ENCODE measurements at regions not wholly inside any gene's neighbourhood (a gene's known extent, or its start where the extent isn't known, plus 50 kb on each side); places are given as distances from the start of the nearest gene placed in this dataset.

GRCh38 chr2:185608799-185609198 is 129.8 kb upstream of the FSIP2 start:
- ChIA-PET POLR2A (interaction anchor here (0.7 kb wide), 1 partner anchor 1746 kb away, joined by 3 read pairs; no protein-coding TSS in a partner anchor), CTCF (ENCODE audit: unreplicated experiment) (no interaction called here)
- DNase-seq (ENCODE audit: low spot score) = peak; percentile 0
- Histone ChIP-seq H3K4me2 (ENCODE audit: low read length) (no peak overlapping the region), H3K36me3 (ENCODE audit: insufficient read depth, low read length) (no peaks in the 10 kb centered on the region), H3K27ac (ENCODE audit: low read depth, low read length, poor library complexity, severe bottlenecking) (no peak overlapping the region), H3K9me3 (ENCODE audit: low read length) (no peaks in the 10 kb centered on the region), H3K4me3 (ENCODE audit: low read depth, low read length, poor library complexity, severe bottlenecking) (no peak overlapping the region), H2AFZ (ENCODE audit: low read length) (no peak overlapping the region), H3K79me2 (ENCODE audit: insufficient read depth, low read depth, low read length) (no peaks in the 10 kb centered on the region), H4K20me1 (ENCODE audit: insufficient read depth, low read length) (no peaks in the 10 kb centered on the region), H3K9me2 (ENCODE audit: insufficient read depth, low read length) (no peaks in the 10 kb centered on the region), H3K4me1 (ENCODE audit: insufficient read depth, low read length, poor library complexity, severe bottlenecking) (no peaks in the 10 kb centered on the region)
- BruUV-seq (replicated peaks) = no TSS peak
- intact Hi-C loops (cut with micrococcal nuclease; ENCODE audit: unreplicated experiment) = no loop called here
- TF ChIP-seq EZH2phosphoT487 (IDR thresholded peaks at IDR 0.05; ENCODE audit: borderline replicate concordance, low read depth, low read length) (no peak), CTCF (conservative IDR thresholded peaks at IDR 0.05; ENCODE audit: low read length) (0 out of 2 replicates have a peak, but pooled peaks have one; percentile 25)

GRCh38 chr2:185610301-185610700 is 128.3 kb upstream of the FSIP2 start:
- Histone ChIP-seq H3K36me3 (ENCODE audit: insufficient read depth, low read length) (no peaks in the 10 kb centered on the region), H3K9me2 (ENCODE audit: insufficient read depth, low read length) (no peaks in the 10 kb centered on the region), H3K27ac (ENCODE audit: low read depth, low read length, poor library complexity, severe bottlenecking) (no peak overlapping the region), H3K4me3 (ENCODE audit: low read depth, low read length, poor library complexity, severe bottlenecking) (no peak overlapping the region), H2AFZ (ENCODE audit: low read length) (no peak overlapping the region), H3K4me1 (ENCODE audit: insufficient read depth, low read length, poor library complexity, severe bottlenecking) (no peaks in the 10 kb centered on the region), H3K4me2 (ENCODE audit: low read length) (no peak overlapping the region), H3K9me3 (ENCODE audit: low read length) (no peaks in the 10 kb centered on the region), H4K20me1 (ENCODE audit: insufficient read depth, low read length) (no peaks in the 10 kb centered on the region), H3K79me2 (ENCODE audit: insufficient read depth, low read depth, low read length) (no peaks in the 10 kb centered on the region)
- no TSS peak for BruUV-seq (replicated peaks)
- DNase-seq (ENCODE audit: low spot score) = no peak
- ChIA-PET CTCF (ENCODE audit: unreplicated experiment) (no interaction called here), POLR2A (no interaction called here)
- intact Hi-C loops (cut with micrococcal nuclease; ENCODE audit: unreplicated experiment) = no loop called here
- no peak for TF ChIP-seq CTCF (conservative IDR thresholded peaks at IDR 0.05; ENCODE audit: low read length)
- TF ChIP-seq EZH2phosphoT487 (IDR thresholded peaks at IDR 0.05; ENCODE audit: borderline replicate concordance, low read depth, low read length) = no peak

- H4K20me1 ChIP-seq (ENCODE audit: insufficient read depth, low read length) = no peaks in the 10 kb centered on the region
- CTCF ChIA-PET (ENCODE audit: unreplicated experiment) = no interaction called here
- TF ChIP-seq CTCF (conservative IDR thresholded peaks at IDR 0.05; ENCODE audit: low read length) (no peak), EZH2phosphoT487 (IDR thresholded peaks at IDR 0.05; ENCODE audit: borderline replicate concordance, low read depth, low read length) (no peak)
- no peaks in the 10 kb centered on the region for H3K79me2 ChIP-seq (ENCODE audit: insufficient read depth, low read depth, low read length)
- H3K9me2 ChIP-seq (ENCODE audit: insufficient read depth, low read length) = no peaks in the 10 kb centered on the region
- no peak overlapping the region for H3K4me2 ChIP-seq (ENCODE audit: low read length)
- POLR2A ChIA-PET = no interaction called here
- H3K4me3 ChIP-seq (ENCODE audit: low read depth, low read length, poor library complexity, severe bottlenecking) = no peak overlapping the region
- intact Hi-C loops (cut with micrococcal nuclease; ENCODE audit: unreplicated experiment) = no loop called here
- H3K9me3 ChIP-seq (ENCODE audit: low read length) = no peaks in the 10 kb centered on the region
- H3K4me1 ChIP-seq (ENCODE audit: insufficient read depth, low read length, poor library complexity, severe bottlenecking) = no peaks in the 10 kb centered on the region
- no TSS peak for BruUV-seq (replicated peaks)
- no peak overlapping the region for H2AFZ ChIP-seq (ENCODE audit: low read length)
- no peaks in the 10 kb centered on the region for H3K36me3 ChIP-seq (ENCODE audit: insufficient read depth, low read length)
- DNase-seq (ENCODE audit: low spot score) = no peak
- H3K27ac ChIP-seq (ENCODE audit: low read depth, low read length, poor library complexity, severe bottlenecking) = no peak overlapping the region
Observed at GRCh38 chr2:185618625-185619024, 120.0 kb upstream of the FSIP2 start.
